ENCODE measurements at regions not wholly inside any gene's neighbourhood (a gene's known extent, or its start where the extent isn't known, plus 50 kb on each side); places are given as distances from the start of the nearest gene placed in this dataset.

DNA sequence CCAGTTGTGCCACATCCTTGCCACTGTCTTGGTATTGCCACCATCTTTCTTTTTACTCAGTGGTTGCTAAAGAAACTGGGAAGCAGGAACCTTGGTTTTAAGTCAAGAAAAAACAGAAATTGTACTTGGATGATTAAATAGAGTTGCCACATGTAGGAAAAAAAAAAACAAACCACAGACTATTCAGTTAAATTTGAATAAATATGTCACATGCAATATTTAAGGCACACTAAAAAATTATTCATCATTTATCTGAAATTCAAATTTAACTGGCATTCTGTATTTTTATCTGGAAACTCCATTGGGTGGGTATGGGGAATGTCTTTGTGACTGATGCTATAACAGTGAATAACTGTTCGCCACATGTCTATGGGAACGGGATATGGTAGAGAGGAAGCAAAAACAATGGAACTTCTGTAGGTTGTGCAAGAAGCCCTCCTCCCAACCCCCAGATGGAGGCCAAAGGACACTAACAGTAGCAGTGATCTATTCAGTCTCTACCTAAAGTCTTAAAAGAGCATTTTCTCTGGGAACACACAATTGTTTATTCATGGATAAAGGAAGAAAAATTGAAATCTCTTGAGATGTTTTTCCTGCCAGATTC lies 57.0 kb upstream of the PLAC8 start:
- H3K4me3 ChIP-seq = no peak overlapping the region
- no peak overlapping the region for H3K27ac ChIP-seq
- no peaks in the 10 kb centered on the region for H3K36me3 ChIP-seq
- ATAC-seq = peak; percentile 51 to 58
- intact Hi-C loops (cut with DNase I) = no loop called here
- TF ChIP-seq, protein P1, sequence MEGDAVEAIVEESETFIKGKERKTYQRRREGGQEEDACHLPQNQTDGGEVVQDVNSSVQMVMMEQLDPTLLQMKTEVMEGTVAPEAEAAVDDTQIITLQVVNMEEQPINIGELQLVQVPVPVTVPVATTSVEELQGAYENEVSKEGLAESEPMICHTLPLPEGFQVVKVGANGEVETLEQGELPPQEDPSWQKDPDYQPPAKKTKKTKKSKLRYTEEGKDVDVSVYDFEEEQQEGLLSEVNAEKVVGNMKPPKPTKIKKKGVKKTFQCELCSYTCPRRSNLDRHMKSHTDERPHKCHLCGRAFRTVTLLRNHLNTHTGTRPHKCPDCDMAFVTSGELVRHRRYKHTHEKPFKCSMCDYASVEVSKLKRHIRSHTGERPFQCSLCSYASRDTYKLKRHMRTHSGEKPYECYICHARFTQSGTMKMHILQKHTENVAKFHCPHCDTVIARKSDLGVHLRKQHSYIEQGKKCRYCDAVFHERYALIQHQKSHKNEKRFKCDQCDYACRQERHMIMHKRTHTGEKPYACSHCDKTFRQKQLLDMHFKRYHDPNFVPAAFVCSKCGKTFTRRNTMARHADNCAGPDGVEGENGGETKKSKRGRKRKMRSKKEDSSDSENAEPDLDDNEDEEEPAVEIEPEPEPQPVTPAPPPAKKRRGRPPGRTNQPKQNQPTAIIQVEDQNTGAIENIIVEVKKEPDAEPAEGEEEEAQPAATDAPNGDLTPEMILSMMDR (IDR thresholded peaks at IDR 0.05) = no peak
- no peaks in the 10 kb centered on the region for H3K9me3 ChIP-seq
- DNase-seq = no peak
- no peaks in the 10 kb centered on the region for H3K27me3 ChIP-seq (ENCODE audit: low read depth)
- H3K4me1 ChIP-seq = peaks cover 6% of the 10 kb centered on the region

- no peak for DNase-seq
Measured at GRCh38 chr4:83170952-83171399, 56.4 kb upstream of the PLAC8 start.

More at GRCh38 chr4:83170952-83171399, 56.4 kb upstream of the PLAC8 start:
- Histone ChIP-seq H3K4me3 (no peak overlapping the region), H3K4me1 (peaks cover 6% of the 10 kb centered on the region), H3K27me3 (ENCODE audit: low read depth) (no peaks in the 10 kb centered on the region), H3K9me3 (no peaks in the 10 kb centered on the region), H3K27ac (no peak overlapping the region), H3K36me3 (no peaks in the 10 kb centered on the region)
- ATAC-seq = no peak
- TF ChIP-seq, protein P1 (IDR thresholded peaks at IDR 0.05) = no peak
- intact Hi-C loops (cut with DNase I) = no loop called here

Measured in lower lobe of right lung (tissue), 2 donors.